Middle frontal gyrus (tissue), 1 donor: ENCODE measurements at regions not wholly inside any gene's neighbourhood (a gene's known extent, or its start where the extent isn't known, plus 50 kb on each side); places are given as distances from the start of the nearest gene placed in this dataset.

Experiments used
- DNase-seq: peaks from one replicate; pipeline ENCODE4 v3.0.0-alpha.2; 2015; ENCODE audit warnings: low spot score; ENCODE audit errors: extremely low spot score

- no peak for DNase-seq
These were observed 322.8 kb downstream of the UQCRFS1 start for GRCh38 chr19:28889941-28890670.

GRCh38 chr19:28887920-28888618 lies 324.9 kb downstream of the UQCRFS1 start:
- no peak for DNase-seq

GRCh38 chr19:28886708-28887107 lies 326.2 kb downstream of the UQCRFS1 start:
- no peak for DNase-seq

- no peak for DNase-seq
These were observed 327.0 kb downstream of the UQCRFS1 start for GRCh38 chr19:28885965-28886364.

- no peak for DNase-seq
These were observed 328.0 kb downstream of the UQCRFS1 start for GRCh38 chr19:28884786-28885476.

- no peak for DNase-seq
These were observed 329.7 kb downstream of the UQCRFS1 start for GRCh38 chr19:28883241-28883693.

GRCh38 chr19:28882818-28883217 lies 330.1 kb downstream of the UQCRFS1 start:
- no peak for DNase-seq

GRCh38 chr19:28881616-28882015 lies 331.3 kb downstream of the UQCRFS1 start:
- DNase-seq = no peak

GRCh38 chr19:28880735-28881401 lies 332.1 kb downstream of the UQCRFS1 start:
- no peak for DNase-seq

GRCh38 chr19:28878862-28879566 lies 333.9 kb downstream of the UQCRFS1 start:
- peak; percentile 63 for DNase-seq

GRCh38 chr19:28876609-28877123 lies 336.3 kb downstream of the UQCRFS1 start:
- no peak for DNase-seq

GRCh38 chr19:28874742-28875141 lies 338.2 kb downstream of the UQCRFS1 start:
- no peak for DNase-seq

- no peak for DNase-seq
These were observed 339.6 kb downstream of the UQCRFS1 start for GRCh38 chr19:28873301-28873700.

- no peak for DNase-seq
These were observed 341.7 kb downstream of the UQCRFS1 start for GRCh38 chr19:28871099-28871725.

- no peak for DNase-seq
These were observed 343.5 kb downstream of the UQCRFS1 start for GRCh38 chr19:28869459-28869858.

- DNase-seq = no peak
These were observed 344.1 kb downstream of the UQCRFS1 start for GRCh38 chr19:28868836-28869235.

GRCh38 chr19:28867978-28868377 lies 345.0 kb downstream of the UQCRFS1 start:
- no peak for DNase-seq

- DNase-seq = no peak
These were observed 348.3 kb downstream of the UQCRFS1 start for GRCh38 chr19:28864577-28865042.

GRCh38 chr19:28864024-28864503 lies 348.9 kb downstream of the UQCRFS1 start:
- DNase-seq = no peak

- no peak for DNase-seq
These were observed 350.7 kb downstream of the UQCRFS1 start for GRCh38 chr19:28862238-28862637.
